ENCODE measurements at regions not wholly inside any gene's neighbourhood (a gene's known extent, or its start where the extent isn't known, plus 50 kb on each side); places are given as distances from the start of the nearest gene placed in this dataset.

GRCh38 chr1:30166174-30166573 lies 557.2 kb downstream of the MATN1 start (continued):
- no peak for TF ChIP-seq CTCF (IDR thresholded peaks at IDR 0.05 in 2 of 3, conservative IDR thresholded peaks at IDR 0.05 in 1 of 3; ENCODE audit: control insufficient read depth in 2 of 3, extremely low read depth in 1 of 3, insufficient read depth in 1 of 3, low read depth in 3 of 3, low read length in 3 of 3)

- no TSS peak for BruUV-seq (replicated peaks)
- ATAC-seq (no peak), DNase-seq (ENCODE audit: low read depth, low spot score) (no peak), FAIRE-seq (no peak)
- Histone ChIP-seq H4K20me1 (ENCODE audit: control insufficient read depth, insufficient read depth) (no peaks in the 10 kb centered on the region), H3K27ac (ENCODE audit: control insufficient read depth, insufficient read depth) (no peak overlapping the region), H3K27me3 (replicated peaks in 1 of 2; ENCODE audit: control insufficient read depth in 2 of 2, insufficient read depth in 2 of 2, low read length in 1 of 2) (peaks cover 3 to 7% of the 10 kb centered on the region in 2 experiments; a peak in 3 of 4 replicates), H3K4me1 (ENCODE audit: control insufficient read depth, insufficient read depth, low read length) (no peaks in the 10 kb centered on the region), H3K9ac (ENCODE audit: control insufficient read depth, insufficient read depth, low read length) (no peak overlapping the region), H3K79me2 (ENCODE audit: control insufficient read depth, insufficient read depth, low read length) (no peaks in the 10 kb centered on the region), H3K9me3 (replicated peaks; ENCODE audit: control insufficient read depth, insufficient read depth, low read length) (no peaks in the 10 kb centered on the region), H3K4me3 (no peak overlapping the region), H3K4me2 (ENCODE audit: control insufficient read depth, insufficient read depth) (no peak overlapping the region), H2AFZ (ENCODE audit: control insufficient read depth, low read depth, low read length) (no peak overlapping the region), H3K36me3 (ENCODE audit: control insufficient read depth in 2 of 2, insufficient read depth in 2 of 2, low read length in 1 of 2) (no peaks in the 10 kb centered on the region)
- ChIA-PET POLR2A (no interaction called here), RAD21 (ENCODE audit: unreplicated experiment) (no interaction called here), CTCF (no interaction called here), SMC1A (ENCODE audit: uncharacterized antibody, unreplicated experiment) (no interaction called here)
- WGBS (ENCODE audit: insufficient coverage, insufficient replicate concordance, low lambda C conversion rate, missing lambda C conversion rate), result 23% methylated on average over 4 of the region's 4 CpGs
- in situ Hi-C loops (cut with MboI) (no loop called here), intact Hi-C loops (cut with micrococcal nuclease; ENCODE audit: unreplicated experiment) (no loop called here)
- TF ChIP-seq JUND (IDR thresholded peaks at IDR 0.05; ENCODE audit: low read depth, low read length), result no peak
- no peak for TF ChIP-seq ZBED1 (IDR thresholded peaks at IDR 0.05; ENCODE audit: borderline replicate concordance)
Observed at GRCh38 chr1:30165116-30165515, 558.3 kb downstream of the MATN1 start.

- ChIA-PET SMC1A (ENCODE audit: uncharacterized antibody, unreplicated experiment) (no interaction called here), POLR2A (no interaction called here), CTCF (no interaction called here), RAD21 (ENCODE audit: unreplicated experiment) (no interaction called here)
- in situ Hi-C loops (cut with MboI) (no loop called here), intact Hi-C loops (cut with micrococcal nuclease; ENCODE audit: unreplicated experiment) (no loop called here)
- 12% methylated on average over 4 of the region's 4 CpGs for WGBS (ENCODE audit: insufficient coverage, insufficient replicate concordance, low lambda C conversion rate, missing lambda C conversion rate)
- Histone ChIP-seq H3K4me2 (ENCODE audit: control insufficient read depth, insufficient read depth) (no peak overlapping the region), H3K79me2 (ENCODE audit: control insufficient read depth, insufficient read depth, low read length) (no peaks in the 10 kb centered on the region), H3K4me3 (no peak overlapping the region), H3K27me3 (replicated peaks in 1 of 2; ENCODE audit: control insufficient read depth in 2 of 2, insufficient read depth in 2 of 2, low read length in 1 of 2) (peaks cover 3 to 7% of the 10 kb centered on the region in 2 experiments; a peak in 3 of 4 replicates), H3K4me1 (ENCODE audit: control insufficient read depth, insufficient read depth, low read length) (no peaks in the 10 kb centered on the region), H3K27ac (ENCODE audit: control insufficient read depth, insufficient read depth) (no peak overlapping the region), H2AFZ (ENCODE audit: control insufficient read depth, low read depth, low read length) (no peak overlapping the region), H3K9ac (ENCODE audit: control insufficient read depth, insufficient read depth, low read length) (no peak overlapping the region), H3K36me3 (ENCODE audit: control insufficient read depth in 2 of 2, insufficient read depth in 2 of 2, low read length in 1 of 2) (no peaks in the 10 kb centered on the region), H4K20me1 (ENCODE audit: control insufficient read depth, insufficient read depth) (no peaks in the 10 kb centered on the region), H3K9me3 (replicated peaks; ENCODE audit: control insufficient read depth, insufficient read depth, low read length) (no peaks in the 10 kb centered on the region)
- ATAC-seq (no peak), DNase-seq (ENCODE audit: low read depth, low spot score) (no peak), FAIRE-seq (no peak)
- BruUV-seq (replicated peaks), result no TSS peak
- TF ChIP-seq SMC3 (IDR thresholded peaks at IDR 0.05; ENCODE audit: borderline replicate concordance, low read length) (no peak), RAD51 (IDR thresholded peaks at IDR 0.05) (no peak), RELA (IDR thresholded peaks at IDR 0.05; ENCODE audit: borderline replicate concordance, partially characterized antibody) (no peak), ZBTB33 (IDR thresholded peaks at IDR 0.05) (no peak), ZSCAN29 (IDR thresholded peaks at IDR 0.05) (no peak), KAT2A (conservative IDR thresholded peaks at IDR 0.05; ENCODE audit: control insufficient read depth, low read depth, low read length) (no peak), TAF1 (IDR thresholded peaks at IDR 0.05; ENCODE audit: borderline replicate concordance, low read depth, low read length) (no peak), NKRF (conservative IDR thresholded peaks at IDR 0.05) (no peak)
Observed at GRCh38 chr1:30164693-30165092, 558.7 kb downstream of the MATN1 start.
